Lung (tissue), 11 donors: ENCODE measurements at regions not wholly inside any gene's neighbourhood (a gene's known extent, or its start where the extent isn't known, plus 50 kb on each side); places are given as distances from the start of the nearest gene placed in this dataset.

Source experiments
- ATAC-seq: fragments of 200-7000 bp; cut with Tn5 transposase; one replicate; pipeline ENCODE4 v1.9.1; 2020; ENCODE audit warnings: moderate number of reproducible peaks; ENCODE audit not compliant: insufficient read depth, low FRiP score
- DNase-seq, 3 donors: peaks; one replicate each; pipeline ENCODE4 v3.0.0-alpha.2; 2013 to 2017
- H3K27ac ChIP-seq, 2 donors: one replicate each; pipeline ENCODE4 v1.5.1; 2013; ENCODE audit warnings: mild to moderate bottlenecking in 2 of 2, moderate library complexity in 2 of 2, control low read depth in 1 of 2, inconsistent platforms in 1 of 2, low read depth in 1 of 2, low read length in 1 of 2
- H3K27me3 ChIP-seq, 3 donors: one replicate each; pipeline ENCODE4 v1.5.1; 2013; ENCODE audit warnings: low read length in 2 of 3; ENCODE audit not compliant: control insufficient read depth in 3 of 3, insufficient read depth in 3 of 3
- H3K36me3 ChIP-seq, 4 donors: one replicate each; pipeline ENCODE4 v1.5.1; 2013; ENCODE audit warnings: low read length in 4 of 4, mild to moderate bottlenecking in 1 of 4, moderate library complexity in 1 of 4; ENCODE audit not compliant: control insufficient read depth in 4 of 4, insufficient read depth in 4 of 4
- H3K4me1 ChIP-seq, 5 donors: one replicate each; pipeline ENCODE4 v1.5.1; 2013; ENCODE audit warnings: low read length in 5 of 5, mild to moderate bottlenecking in 2 of 5, moderate library complexity in 1 of 5; ENCODE audit not compliant: control insufficient read depth in 5 of 5, insufficient read depth in 5 of 5
- H3K4me3 ChIP-seq: one replicate; pipeline ENCODE4 v1.5.1; 2013; ENCODE audit warnings: mild to moderate bottlenecking, control low read depth, moderate library complexity
- H3K9ac ChIP-seq, 2 donors: one replicate each; pipeline ENCODE4 v1.5.1; 2013; ENCODE audit warnings: low read length in 2 of 2, control low read depth in 1 of 2; ENCODE audit not compliant: insufficient read depth in 1 of 2
- H3K9me3 ChIP-seq, 4 donors: one replicate each; pipeline ENCODE4 v1.5.1; 2013; ENCODE audit warnings: low read length in 3 of 4, mild to moderate bottlenecking in 1 of 4, moderate library complexity in 1 of 4; ENCODE audit not compliant: control insufficient read depth in 4 of 4, insufficient read depth in 3 of 4
- TF ChIP-seq, protein P1 (sequence below): IDR thresholded peaks from 2 replicates; pipeline ENCODE4 v1.5.1; 2012; ENCODE audit warnings: mild to moderate bottlenecking; ENCODE audit errors: control extremely low read depth, extremely low read depth
- donor health status: control.
- donor health status: control.
- donor health status: Bipolar disorder and iron deficiency.
- donor health status: healthy.
- donor health status: DM: yes; HTN: yes; CAD: no.

DNA sequence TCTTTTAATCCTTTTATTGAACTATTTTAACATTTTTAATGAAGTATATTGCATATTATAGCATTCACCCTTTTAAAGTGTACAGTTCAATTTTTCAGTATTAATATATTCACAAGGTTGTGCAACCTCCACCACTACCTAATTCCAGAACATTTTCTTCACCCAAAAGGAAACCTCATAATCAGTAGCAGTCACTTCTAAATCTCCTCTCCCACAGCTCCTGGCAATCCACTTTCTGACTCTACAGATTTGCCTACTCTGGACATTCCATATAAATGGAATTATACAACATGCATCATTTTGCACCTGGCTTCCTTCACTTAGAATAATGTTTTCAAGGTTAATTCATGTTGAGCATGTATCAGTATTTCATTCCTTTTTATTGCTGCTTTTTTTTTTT, 55.0 kb upstream of the HRH1 start:
- Histone ChIP-seq H3K4me1 (no peaks in the 10 kb centered on the region), H3K9me3 (peaks cover 0 to 3% (median 0%) of the 10 kb centered on the region in 4 donors), H3K9ac (no peak overlapping the region), H3K27ac (no peak overlapping the region), H3K36me3 (no peaks in the 10 kb centered on the region), H3K4me3 (no peak overlapping the region), H3K27me3 (peaks cover 0 to 26% (median 5%) of the 10 kb centered on the region in 3 donors)
- TF ChIP-seq, protein P1, sequence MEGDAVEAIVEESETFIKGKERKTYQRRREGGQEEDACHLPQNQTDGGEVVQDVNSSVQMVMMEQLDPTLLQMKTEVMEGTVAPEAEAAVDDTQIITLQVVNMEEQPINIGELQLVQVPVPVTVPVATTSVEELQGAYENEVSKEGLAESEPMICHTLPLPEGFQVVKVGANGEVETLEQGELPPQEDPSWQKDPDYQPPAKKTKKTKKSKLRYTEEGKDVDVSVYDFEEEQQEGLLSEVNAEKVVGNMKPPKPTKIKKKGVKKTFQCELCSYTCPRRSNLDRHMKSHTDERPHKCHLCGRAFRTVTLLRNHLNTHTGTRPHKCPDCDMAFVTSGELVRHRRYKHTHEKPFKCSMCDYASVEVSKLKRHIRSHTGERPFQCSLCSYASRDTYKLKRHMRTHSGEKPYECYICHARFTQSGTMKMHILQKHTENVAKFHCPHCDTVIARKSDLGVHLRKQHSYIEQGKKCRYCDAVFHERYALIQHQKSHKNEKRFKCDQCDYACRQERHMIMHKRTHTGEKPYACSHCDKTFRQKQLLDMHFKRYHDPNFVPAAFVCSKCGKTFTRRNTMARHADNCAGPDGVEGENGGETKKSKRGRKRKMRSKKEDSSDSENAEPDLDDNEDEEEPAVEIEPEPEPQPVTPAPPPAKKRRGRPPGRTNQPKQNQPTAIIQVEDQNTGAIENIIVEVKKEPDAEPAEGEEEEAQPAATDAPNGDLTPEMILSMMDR: no peak
- DNase-seq (no peak), ATAC-seq (no peak)
